NCI-H345 (cell line): ENCODE measurements at regions not wholly inside any gene's neighbourhood (a gene's known extent, or its start where the extent isn't known, plus 50 kb on each side); places are given as distances from the start of the nearest gene placed in this dataset.

Experiments
- DNase-seq: peaks from one replicate; lab custom pipeline; 2025; lab: John Stamatoyannopoulos, UW

DNA sequence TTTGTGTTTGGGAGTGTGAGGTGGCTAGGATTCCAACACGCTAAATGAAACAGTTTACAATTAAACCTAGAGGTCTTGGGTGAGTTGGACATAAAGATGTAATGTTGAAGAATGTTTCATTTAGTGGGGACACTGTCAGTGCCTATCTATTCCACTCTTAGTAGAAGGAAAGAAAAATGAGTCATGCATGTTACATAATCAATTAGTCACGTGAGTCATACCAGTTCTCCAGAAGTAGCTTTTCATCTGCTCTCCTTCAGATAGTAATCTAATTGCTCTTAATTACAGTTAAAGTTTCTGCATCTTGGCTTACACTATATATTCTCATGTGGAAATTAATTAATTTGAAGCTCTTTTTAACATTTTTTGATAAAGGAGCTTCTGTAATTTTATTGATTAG, 115.7 kb upstream of the P2RY1 start:
- no peak for DNase-seq

DNA sequence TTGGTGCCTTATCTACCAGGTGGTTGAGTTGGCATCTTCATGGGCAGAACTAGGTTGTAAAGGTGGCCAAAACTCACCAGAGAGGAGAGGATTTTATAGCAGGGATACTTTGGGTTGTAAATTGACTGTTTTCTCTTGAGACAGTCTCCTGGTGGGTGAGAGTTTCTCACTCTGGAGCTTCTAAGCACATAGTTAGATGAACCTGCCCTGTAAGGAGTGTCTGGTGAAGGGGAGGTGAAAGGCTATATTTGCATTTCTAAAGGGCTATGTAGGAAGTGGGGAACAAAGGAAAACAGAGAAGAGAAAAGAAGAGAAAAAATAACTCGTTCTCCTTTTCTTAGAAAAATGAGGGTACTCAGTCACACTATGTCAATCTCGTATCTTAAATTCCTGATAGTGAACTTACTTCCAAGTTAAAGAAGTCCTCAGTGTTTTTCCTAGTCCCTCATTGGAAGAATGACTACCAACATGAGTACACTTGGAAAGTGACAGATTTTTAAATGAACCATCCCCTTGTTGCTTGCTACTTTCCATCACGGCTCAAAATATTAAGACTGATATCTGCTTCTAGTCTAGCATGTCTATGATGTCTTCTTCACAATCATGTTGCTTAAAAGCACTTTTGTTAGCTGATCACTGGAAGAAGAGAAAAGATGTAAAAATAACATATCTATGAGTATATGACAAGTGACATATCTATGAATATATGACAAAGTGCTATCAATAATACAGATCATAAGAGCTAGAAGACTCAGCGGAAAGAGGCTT, 113.8 kb upstream of the P2RY1 start:
- DNase-seq: no peak

DNA sequence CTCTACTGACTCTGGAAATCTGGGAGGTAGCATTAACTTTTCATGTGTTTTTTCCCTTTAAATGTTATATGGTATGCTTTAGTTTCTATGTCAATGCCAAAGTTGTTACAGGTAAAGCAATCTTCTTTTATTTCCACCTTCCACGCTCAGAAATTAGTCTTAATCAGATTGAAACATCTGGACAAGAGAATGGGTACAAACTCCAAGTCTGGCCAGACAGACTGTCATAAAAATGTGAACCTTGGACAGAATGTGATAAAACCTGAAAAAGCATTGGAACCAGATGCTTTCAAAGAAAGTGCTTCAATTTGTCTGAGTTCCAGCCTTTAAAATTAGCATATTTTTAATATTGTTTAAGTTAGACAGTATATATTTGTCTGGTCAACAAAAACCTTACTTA, 110.7 kb upstream of the P2RY1 start:
- DNase-seq: no peak

DNA sequence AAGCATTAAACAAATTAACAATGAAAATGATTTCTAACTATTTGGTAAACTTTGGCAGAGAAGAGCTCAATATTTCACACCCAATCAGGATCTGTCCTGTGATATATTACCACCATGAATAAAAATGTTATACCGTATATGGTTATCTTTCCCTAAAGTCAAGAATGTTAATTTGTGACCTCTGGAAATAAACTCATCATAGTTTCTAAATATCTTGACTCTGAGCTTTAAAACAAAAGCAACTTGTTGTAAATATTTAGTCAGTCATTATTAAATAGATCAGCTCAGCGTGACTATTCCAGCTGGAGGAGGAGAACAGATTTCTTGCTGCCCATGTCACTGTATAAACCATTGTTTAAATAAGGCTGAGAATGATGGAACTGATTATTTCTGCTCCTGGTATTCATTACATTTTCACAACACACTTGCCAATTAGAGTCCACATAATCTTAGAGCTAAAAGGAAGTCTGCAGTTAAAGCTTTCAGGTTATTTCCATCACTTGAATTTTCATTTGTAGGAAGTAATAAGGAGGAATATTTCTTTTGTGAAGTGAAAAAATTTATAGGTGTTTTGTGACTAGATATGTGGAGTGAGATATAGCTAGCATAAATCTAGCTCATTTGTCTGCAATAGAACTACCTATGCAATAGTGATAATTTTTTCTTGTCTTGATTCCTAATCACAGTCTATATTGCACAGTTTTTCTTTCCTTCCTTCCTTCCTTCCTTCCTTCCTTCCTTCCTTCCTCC, 106.5 kb upstream of the P2RY1 start:
- DNase-seq: no peak

DNA sequence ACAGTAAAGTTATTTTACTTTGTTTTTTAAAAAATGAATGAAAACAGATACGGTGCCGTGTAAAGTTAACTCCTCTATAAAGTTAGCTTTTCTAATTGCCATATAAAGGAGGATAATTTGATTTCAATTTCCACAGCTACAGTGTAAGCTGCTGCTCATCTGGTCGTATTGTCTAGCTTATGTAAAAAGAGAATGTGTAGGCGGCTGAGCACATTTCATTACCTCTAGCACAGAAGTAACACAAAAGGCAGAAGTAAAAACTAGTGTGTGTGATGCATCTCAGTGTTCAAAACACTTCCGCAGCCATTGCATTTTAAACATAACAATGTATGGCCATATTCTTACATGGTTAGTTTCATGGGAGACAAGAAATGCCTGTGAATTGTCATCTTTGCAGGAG, 105.0 kb upstream of the P2RY1 start:
- no peak for DNase-seq

DNA sequence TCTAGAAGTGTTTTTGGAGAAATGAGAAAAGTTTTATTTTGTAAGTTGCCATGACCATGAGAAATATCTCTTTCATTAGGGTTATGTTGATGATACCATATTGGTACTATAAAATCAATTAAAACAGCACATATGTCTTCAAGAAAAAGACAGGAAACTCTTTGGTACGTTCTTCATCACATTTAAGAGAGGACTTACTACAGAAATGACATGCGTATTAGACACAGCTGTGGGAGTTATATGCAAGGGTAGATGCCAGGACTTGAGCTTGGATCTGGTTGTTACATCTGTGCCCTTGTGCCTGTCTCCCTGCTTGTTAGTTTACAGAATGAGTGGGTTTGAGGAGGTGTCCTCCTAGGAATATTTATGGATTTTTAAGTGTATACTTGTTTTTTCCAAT, 103.4 kb upstream of the P2RY1 start:
- DNase-seq: no peak

DNA sequence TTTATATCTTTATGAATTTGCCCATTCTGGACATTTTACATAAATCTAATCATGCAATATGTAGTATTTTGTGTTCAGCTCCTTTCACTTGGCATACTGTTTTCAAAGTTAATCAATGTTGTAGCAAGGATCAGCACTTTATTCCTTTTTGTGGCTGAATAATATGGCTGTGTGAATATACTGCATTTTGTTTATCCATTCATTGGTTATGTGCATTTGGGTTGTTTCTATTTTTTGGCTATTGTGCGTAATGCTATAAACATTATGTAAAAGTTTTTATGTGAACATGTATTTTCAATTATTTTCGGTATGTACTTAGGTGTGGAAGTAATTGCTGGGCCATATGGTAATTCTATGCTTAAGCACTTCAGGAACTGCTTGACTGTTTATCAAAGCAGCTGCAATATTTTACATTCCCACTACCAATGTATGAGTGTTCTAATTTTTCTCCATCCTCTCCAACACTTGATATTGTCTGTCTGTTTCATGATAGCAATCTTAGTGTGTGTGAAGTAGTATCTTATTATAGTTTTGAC, 101.3 kb upstream of the P2RY1 start:
- no peak for DNase-seq

DNA sequence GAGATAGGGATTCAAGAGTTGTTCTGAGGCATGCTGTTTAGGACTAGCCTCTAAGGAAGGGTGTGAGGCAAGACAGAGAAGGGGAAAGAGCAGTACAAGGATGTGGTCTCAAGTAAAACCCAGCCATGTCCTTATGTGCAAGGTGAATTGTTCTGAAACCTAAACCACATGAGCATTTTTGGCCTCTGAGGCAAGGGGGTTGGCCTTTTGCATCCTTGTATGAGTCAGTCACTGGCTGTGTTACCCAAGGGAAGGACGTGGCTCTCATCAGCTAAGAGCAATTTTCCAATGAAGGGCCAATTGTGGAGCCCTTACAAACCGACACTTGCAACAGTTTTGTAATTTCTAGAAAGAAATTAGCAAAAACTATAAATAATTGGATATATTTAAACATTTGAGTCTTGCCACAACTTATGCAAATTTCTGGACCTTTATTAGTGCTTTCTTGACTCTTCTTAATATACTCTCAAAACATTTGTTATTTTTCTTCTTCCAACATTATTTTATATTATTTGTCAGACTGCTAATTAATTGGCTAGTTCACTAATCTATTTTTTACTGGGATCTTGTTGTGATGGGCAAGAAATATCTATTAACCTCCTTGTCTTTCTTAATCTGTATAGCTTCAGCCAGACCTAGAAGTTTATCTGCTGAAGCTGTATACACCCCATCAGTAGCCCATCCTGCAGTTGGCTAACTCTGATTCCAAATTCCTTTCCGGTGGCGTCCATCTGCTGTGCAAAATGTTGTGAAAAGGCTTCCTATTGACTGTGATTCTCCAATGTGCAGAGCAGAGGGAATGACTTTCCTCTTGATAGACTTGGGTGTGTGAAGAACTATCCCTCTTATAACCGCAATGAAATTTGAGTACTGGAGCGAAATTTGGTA, 97.7 kb upstream of the P2RY1 start:
- no peak for DNase-seq

DNA sequence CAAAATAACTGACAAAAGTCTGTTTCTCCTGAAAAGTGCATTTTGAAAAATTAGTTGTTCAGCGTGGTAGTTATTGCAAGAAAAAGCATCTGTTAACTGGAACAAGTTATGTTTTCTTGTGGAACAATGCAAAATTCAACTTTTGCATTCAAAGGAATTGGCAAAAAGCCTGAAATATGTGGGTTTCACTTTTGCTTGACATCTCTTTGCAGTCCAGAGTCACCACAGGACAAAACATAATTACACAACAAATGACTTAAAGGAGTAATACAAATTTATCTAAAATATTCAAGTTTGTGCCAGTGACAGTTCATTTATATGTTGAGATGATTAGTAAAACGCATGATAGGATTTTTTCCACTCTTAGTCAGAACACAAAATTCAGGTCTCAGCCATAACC, 96.3 kb upstream of the P2RY1 start:
- DNase-seq: no peak

DNA sequence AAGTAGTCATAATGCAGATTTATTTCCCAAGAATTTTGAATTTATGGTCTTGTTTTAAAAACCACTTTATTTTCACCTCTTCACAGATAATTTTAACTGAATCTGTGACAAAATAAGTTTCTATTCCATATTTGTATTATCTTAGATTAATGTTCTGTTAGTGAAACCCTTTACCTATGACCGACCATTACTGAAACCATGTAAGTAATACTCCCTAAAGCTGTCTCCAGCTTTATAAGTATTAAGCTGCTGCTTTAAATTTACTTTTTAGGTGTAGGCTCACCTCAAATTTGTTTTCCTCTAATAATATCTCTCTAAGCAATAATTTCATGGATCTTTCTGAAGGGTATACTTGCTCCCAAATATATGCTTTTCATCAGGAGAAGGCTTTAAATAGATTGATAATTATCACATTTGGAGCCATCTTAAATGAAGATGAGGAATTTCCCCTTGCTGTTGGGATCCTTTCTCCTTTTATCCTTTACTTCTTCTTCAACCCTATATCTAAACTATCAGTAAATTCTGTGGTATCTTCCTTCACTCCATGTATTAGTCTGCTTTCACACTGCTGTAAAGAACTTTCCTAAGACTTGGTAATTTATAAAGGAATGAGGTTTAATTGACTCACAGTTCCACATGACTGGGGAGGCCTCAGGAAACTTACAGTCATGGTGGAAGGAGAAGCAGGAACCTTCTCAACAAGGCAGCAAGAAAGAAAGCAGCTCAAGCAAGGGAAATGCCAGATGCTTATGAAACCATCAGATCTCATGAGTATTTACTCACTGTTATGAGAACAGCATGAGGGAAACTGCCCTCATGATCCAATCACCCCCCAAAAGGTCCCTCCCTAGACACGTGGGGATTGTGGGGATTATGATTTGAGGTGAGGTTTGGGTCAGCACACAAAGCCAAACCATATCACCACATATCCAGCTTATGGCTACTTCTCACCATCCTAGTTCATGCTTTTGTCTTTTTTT, 92.3 kb upstream of the P2RY1 start:
- DNase-seq: no peak

DNA sequence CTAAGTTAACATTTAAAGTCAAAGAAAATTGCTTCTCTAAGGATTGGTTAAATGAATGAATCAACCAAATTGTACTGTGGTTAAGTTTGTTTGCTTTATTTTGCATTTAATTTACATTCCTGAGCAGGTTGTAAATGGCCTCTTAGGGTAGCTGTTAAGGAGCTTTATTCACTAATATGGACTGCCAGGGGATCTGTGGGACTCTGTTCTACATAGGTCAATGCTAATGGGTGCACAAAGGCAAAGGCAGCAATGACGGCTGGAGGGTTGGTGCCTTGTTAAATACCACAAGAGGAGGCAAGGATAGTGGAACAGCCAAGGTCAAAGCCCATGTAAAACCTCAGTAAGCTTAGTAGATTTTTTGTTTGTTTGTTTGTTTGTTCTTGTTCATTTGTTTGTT, 89.3 kb upstream of the P2RY1 start:
- DNase-seq: no peak

DNA sequence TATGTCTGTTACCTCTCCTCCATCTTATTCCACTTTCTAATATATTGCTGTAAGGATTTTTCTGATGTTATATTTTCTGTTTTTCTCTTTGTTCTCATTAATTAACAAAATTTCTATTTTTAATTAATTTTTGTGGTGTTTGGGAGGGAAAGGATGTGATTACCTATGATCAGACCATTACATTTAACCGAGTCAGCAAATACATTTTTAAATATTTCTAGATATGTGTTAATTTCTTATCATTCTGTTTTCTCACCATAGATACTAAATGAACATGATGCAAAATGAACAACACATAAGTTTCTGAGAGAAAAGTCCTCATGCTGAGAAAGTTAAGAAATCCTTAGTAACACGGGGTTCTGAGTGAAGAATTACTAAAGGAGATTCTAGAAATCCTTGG, 80.6 kb upstream of the P2RY1 start:
- no peak for DNase-seq

DNA sequence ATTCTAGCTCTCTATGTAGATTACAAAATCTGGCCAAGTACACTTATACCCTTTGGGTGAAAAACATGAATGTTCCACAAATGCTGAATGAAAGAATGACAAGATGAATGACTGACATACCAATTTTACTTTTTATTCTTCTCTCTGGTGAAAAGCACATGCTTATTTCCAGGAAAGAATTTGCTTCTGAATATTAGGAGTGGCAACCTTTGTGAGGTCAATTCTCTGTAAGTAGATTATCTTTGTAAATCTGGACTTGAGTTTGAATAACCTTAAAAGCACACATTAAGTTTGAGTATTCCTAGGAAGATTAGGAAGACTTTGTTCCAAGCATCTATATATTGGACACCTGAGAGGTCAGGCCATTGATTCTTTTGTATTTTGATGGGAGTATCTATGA, 78.1 kb upstream of the P2RY1 start:
- DNase-seq: no peak

DNA sequence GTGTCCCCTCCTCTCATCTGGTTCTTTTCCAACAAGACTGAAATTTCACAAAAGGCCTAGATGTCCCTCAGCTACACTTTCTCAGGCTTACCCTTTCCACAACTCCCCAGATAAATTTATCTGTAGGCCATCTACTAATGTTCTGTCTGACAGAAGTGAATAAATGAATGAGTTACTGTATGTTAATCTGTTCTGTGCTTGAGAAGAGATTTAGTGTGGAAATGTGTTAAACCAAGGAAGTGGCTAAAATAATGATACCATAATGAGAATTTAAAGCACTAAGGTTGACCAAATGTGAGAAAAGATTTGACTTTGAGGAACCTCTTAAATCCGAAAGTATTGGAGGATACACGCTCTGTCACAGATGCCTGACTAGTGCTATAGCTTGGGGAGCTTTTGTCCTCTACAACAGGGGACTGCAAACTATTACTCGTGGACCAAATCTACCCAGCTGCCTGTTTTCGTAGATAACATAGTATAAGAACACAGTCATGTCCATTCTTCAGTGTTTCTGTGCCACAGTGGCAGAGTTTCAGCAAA, 74.8 kb upstream of the P2RY1 start:
- DNase-seq: no peak

DNA sequence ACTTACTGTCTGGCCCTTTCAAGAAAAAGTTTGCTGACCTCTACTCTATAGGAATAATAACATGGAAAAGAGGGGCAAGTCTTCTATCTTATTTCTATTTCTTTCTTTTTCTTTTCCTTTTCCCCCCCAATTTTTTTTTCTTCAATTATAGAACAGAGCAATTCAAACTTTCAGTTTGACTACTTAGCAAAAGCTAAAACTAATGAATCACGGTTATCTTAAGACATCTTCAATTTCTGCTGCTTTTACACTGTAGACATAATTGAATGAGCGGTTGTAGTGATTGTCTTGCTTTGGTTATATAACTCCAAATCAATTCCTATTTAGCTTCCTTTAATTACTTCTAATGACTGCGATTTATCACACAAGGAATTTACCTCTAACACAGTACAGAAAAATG, 74.3 kb upstream of the P2RY1 start:
- DNase-seq: no peak

DNA sequence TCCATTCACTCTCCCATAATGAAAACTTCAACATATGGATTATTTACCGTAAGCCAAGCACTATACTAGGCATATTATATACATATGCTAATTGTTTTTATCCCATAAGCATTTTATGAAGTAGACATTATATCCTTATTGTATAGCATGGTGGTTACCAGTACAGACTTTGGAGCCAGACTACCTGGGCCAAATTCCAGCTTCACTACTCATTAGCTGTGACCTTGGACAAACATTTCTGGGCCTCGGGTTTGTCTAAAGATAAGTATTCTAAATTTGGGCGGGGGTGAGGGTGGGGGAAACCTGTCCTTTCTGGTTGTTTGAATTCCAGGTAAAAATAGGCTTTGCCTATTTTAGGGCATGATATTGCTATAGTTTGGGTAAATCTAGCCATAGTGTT, 66.5 kb upstream of the P2RY1 start:
- DNase-seq: no peak

DNA sequence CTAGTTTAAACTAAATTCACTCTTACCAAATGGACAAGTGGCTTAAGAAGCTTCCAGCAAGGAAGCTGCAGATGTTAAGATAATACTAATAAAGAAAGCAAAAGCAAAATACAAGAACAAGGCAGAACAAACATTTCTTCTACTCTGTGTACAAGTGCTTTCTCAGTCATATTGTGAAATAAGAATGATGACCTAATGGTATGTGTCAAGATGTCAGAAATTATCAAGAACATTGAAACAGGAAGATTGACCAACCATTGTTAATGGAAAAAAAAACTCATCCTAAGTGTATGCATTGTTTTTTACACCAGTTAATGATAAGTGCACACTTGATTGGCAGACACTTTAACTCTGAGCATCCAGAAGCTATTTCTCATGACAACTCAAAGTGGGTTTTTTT, 65.4 kb upstream of the P2RY1 start:
- no peak for DNase-seq

DNA sequence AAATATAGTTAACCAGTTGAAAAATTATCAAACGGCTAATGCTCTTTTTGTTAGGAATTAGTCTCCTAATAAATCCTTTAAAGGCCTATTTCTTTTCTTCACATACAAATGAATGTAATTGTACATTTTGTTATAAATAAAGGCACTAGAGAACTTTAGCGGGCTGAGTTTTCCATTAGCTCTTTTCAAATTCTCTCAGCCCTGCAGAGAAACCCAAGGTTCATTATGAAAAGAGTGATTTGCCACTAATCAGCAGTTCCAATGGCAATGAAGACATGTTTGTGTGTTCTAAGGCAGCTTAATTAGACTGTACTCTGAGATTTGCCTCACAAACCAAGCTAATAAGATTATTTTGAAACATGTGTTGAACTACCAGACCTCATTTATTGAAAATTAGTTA, 64.6 kb upstream of the P2RY1 start:
- DNase-seq: no peak

DNA sequence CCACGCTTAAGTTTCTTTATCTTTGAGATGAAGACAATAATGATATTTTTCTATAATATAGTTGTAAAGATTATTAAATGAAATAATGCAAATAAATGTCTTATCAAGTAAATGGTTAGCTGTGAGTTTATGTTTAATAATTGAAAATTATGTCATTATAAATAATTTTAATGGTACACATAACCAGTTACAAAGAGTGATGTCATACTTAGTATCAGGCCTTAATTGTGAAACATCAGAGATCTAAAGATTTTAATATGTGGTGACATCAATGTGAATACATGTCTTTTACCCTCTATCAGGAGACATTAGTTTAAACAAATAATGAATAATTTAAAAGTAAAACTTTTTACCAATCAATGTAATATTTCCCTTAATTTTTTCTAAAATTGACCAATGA, 63.8 kb upstream of the P2RY1 start:
- DNase-seq: no peak

DNA sequence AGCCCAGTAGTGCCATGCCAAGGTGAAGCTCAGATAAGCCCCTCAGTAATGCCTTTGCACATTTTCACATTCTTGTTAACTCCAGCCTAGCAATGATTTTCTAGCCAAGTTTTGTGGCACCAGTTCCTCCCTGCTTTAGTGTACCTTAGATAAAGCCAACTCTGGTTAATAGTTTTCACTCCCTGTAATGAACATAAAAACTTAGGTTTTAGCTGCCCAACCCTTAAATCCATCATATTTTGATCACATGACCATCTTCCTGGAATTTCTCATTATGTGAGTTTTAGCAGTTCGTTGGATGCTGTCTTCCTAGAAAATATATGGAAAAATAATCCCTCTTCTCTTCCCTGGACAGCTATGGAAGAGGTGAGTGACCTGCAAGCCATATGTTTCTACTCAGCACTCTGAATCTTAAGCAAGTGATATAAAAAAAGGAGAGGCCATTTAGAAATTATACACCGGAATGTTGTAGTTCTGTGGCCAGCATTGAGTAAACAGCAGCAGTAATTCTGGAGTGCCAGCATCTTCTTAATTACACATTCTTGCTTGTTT, 62.2 kb upstream of the P2RY1 start:
- no peak for DNase-seq

DNA sequence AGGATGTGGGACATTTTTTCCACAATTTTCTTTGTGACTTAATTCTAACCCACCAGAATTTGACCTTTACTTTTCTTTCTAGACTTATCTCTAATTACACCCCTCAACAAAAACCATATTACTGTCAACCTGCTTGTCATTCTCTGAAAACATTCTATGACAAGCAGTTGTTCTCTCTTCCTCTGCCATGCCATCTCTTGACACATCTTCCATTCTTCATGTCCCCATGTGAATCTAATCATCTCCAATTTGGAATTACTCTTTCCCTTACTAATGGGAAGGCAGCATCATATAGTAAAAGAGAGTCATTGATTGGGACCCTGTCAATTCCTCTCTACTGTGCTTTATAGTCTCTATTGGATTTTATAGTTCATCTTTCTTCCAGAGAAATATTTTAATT, 61.3 kb upstream of the P2RY1 start:
- DNase-seq: no peak
